SK-N-SH (cell line): ENCODE measurements at regions not wholly inside any gene's neighbourhood (a gene's known extent, or its start where the extent isn't known, plus 50 kb on each side); places are given as distances from the start of the nearest gene placed in this dataset.

ENCODE experiments used
- CTCF ChIA-PET: fragments of 300-600, 350-600 bp; formaldehyde crosslinking; extraction: SDS; loops from one replicate; lab custom pipeline; 2021; lab: Yijun Ruan, JAX
- POLR2A ChIA-PET: fragments of 350-600 bp; sonication (Branson Sonifier 250); formaldehyde crosslinking; extraction: SDS; loops from one replicate; lab custom pipeline; 2020; ENCODE audit warnings: antibody characterized with exemption, inconsistent platforms; lab: Yijun Ruan, JAX
- DNase-seq: peaks from one replicate; pipeline ENCODE4 v3.0.0; 2012
- H2AFZ ChIP-seq: fragments of 200-600 bp; sonication (generic); 2 replicates; pipeline ENCODE4 v1.8.1; 2016; ENCODE audit warnings: antibody characterized with exemption, mild to moderate bottlenecking, low read depth
- H3F3A ChIP-seq: fragments of 200-600 bp; sonication (generic); replicated peaks from 2 replicates; pipeline ENCODE3; 2016; ENCODE audit warnings: antibody characterized with exemption, mild to moderate bottlenecking; ENCODE audit not compliant: insufficient read depth
- H3K27ac ChIP-seq, 2 experiments: fragments of 200-500 bp in 1 of 2; fragments of 200-600 bp in 1 of 2; sonication (Bioruptor generic) in 1 of 2; sonication (generic), shearing (Covaris generic) in 1 of 2; 2 replicates each; pipeline versions ENCODE4 v1.5.1 to v1.6.1; 2014 to 2016; ENCODE audit warnings: low read depth in 2 of 2, inconsistent platforms in 1 of 2, low read length in 1 of 2, mild to moderate bottlenecking in 1 of 2, mixed read lengths in 1 of 2
- H3K27me3 ChIP-seq: fragments of 200-600 bp; sonication (generic), shearing (Covaris generic); 2 replicates; pipeline ENCODE4 v1.6.1; 2016; ENCODE audit warnings: mixed run types; ENCODE audit not compliant: insufficient read depth
- H3K36me3 ChIP-seq, 2 experiments: fragments of 200-500 bp in 1 of 2; fragments of 200-600 bp in 1 of 2; sonication (Bioruptor generic) in 1 of 2; sonication (generic) in 1 of 2; replicated peaks in 1 of 2; 2 replicates each; pipeline versions ENCODE3 to v1.5.1; 2014 to 2016; ENCODE audit warnings: low read length in 1 of 2, mild to moderate bottlenecking in 1 of 2; ENCODE audit not compliant: insufficient read depth in 2 of 2, control insufficient read depth in 1 of 2
- H3K4me1 ChIP-seq, 2 experiments: fragments of 200-500 bp in 1 of 2; fragments of 200-600 bp in 1 of 2; sonication (Bioruptor generic) in 1 of 2; sonication (generic), shearing (Covaris generic) in 1 of 2; 2 replicates each; pipeline versions ENCODE4 v1.5.1 to v1.6.1; 2014 to 2016; ENCODE audit warnings: low read depth in 1 of 2, low read length in 1 of 2, mixed run types in 1 of 2; ENCODE audit not compliant: insufficient read depth in 2 of 2, control insufficient read depth in 1 of 2
- H3K4me2 ChIP-seq: fragments of 200-600 bp; sonication (generic), shearing (Covaris generic); 2 replicates; pipeline ENCODE4 v1.6.1; 2017; ENCODE audit warnings: mixed run types
- H3K4me3 ChIP-seq, 2 experiments: fragments of 200-500 bp in 1 of 2; fragments of 200-600 bp in 1 of 2; sonication (Bioruptor generic) in 1 of 2; sonication (generic), shearing (Covaris generic) in 1 of 2; 2 replicates each; pipeline versions ENCODE4 v1.5.1 to v1.8.1; 2014 to 2016; ENCODE audit warnings: low read depth in 2 of 2, inconsistent platforms in 1 of 2, low read length in 1 of 2, mild to moderate bottlenecking in 1 of 2, mixed read lengths in 1 of 2, moderate library complexity in 1 of 2
- H3K79me2 ChIP-seq: fragments of 200-600 bp; sonication (generic); 2 replicates; pipeline ENCODE4 v1.8.1; 2017; ENCODE audit warnings: mild to moderate bottlenecking; ENCODE audit not compliant: insufficient read depth
- H3K9ac ChIP-seq: fragments of 200-600 bp; sonication (generic); 2 replicates; pipeline ENCODE4 v1.6.1; 2017; ENCODE audit warnings: mixed run types
- H3K9me2 ChIP-seq: fragments of 200-600 bp; sonication (generic); 2 replicates; pipeline ENCODE4 v1.6.1; 2017; ENCODE audit warnings: mixed run types
- H3K9me3 ChIP-seq: fragments of 200-600 bp; sonication (generic); 2 replicates; pipeline ENCODE4 v1.6.1; 2017; ENCODE audit warnings: mixed run types, mild to moderate bottlenecking, moderate library complexity
- H4K20me1 ChIP-seq: fragments of 200-600 bp; sonication (generic); 2 replicates; pipeline ENCODE4 v1.6.1; 2017; ENCODE audit warnings: mild to moderate bottlenecking, mixed run types; ENCODE audit not compliant: insufficient read depth
- CHD2 ChIP-seq: fragments of 150-350 bp; IDR thresholded peaks from 2 replicates; pipeline ENCODE4 v1.6.1; 2018; ENCODE audit warnings: low read length; ENCODE audit not compliant: partially characterized antibody
- ELF1 ChIP-seq: IDR thresholded peaks from 2 replicates; pipeline ENCODE4 v1.4.0; 2012
- EP300 ChIP-seq, 2 experiments: IDR thresholded peaks; 2 replicates each; pipeline versions ENCODE4 v1.4.0 to v1.6.1; 2012; ENCODE audit warnings: borderline replicate concordance in 1 of 2, low read depth in 1 of 2, low read length in 1 of 2
- FOSL2 ChIP-seq: IDR thresholded peaks from 2 replicates; pipeline ENCODE4 v1.4.0; 2012; ENCODE audit warnings: low read depth, mild to moderate bottlenecking, moderate library complexity, borderline replicate concordance
- FOXJ3 ChIP-seq: sonication (generic); formaldehyde crosslinking; IDR thresholded peaks from 2 replicates; pipeline ENCODE4 v1.5.1; 2020; ENCODE audit warnings: mild to moderate bottlenecking, missing genetic modification reagents
- GABPA ChIP-seq: IDR thresholded peaks from 2 replicates; pipeline ENCODE4 v1.4.0; 2012; ENCODE audit warnings: low read depth, mild to moderate bottlenecking
- JUND ChIP-seq: IDR thresholded peaks from 2 replicates; pipeline ENCODE4 v1.4.0; 2012
- MEF2A ChIP-seq: IDR thresholded peaks from 2 replicates; pipeline ENCODE4 v1.4.0; 2012; ENCODE audit warnings: low read depth, borderline replicate concordance
- NRF1 ChIP-seq: IDR thresholded peaks from 2 replicates; pipeline ENCODE4 v1.6.1; 2012; ENCODE audit warnings: low read depth, mild to moderate bottlenecking, low read length
- POLR2AphosphoS5 ChIP-seq: IDR thresholded peaks from 2 replicates; pipeline ENCODE4 v1.6.1; 2012; ENCODE audit warnings: low read depth, low read length
- RFX5 ChIP-seq: IDR thresholded peaks from 2 replicates; pipeline ENCODE4 v1.6.1; 2012; ENCODE audit warnings: mild to moderate bottlenecking, improper control_type of control experiment, low read length
- RXRA ChIP-seq: IDR thresholded peaks from 2 replicates; pipeline ENCODE4 v1.4.0; 2012; ENCODE audit warnings: low read depth, mild to moderate bottlenecking, borderline replicate concordance
- SIN3A ChIP-seq: IDR thresholded peaks from 2 replicates; pipeline ENCODE4 v1.6.1; 2012; ENCODE audit warnings: low read depth, mild to moderate bottlenecking, low read length, moderate library complexity, borderline replicate concordance
- SMC3 ChIP-seq: IDR thresholded peaks from 2 replicates; pipeline ENCODE4 v1.6.1; 2012; ENCODE audit warnings: low read depth, low read length, improper control_type of control experiment
- TAF1 ChIP-seq: IDR thresholded peaks from 2 replicates; pipeline ENCODE4 v1.6.1; 2012; ENCODE audit warnings: low read depth, mild to moderate bottlenecking, low read length, moderate library complexity, borderline replicate concordance
- TCF12 ChIP-seq: IDR thresholded peaks from 2 replicates; pipeline ENCODE4 v1.4.0; 2012
- YY1 ChIP-seq: IDR thresholded peaks from 2 replicates; pipeline ENCODE4 v1.4.0; 2012; ENCODE audit warnings: low read depth, mild to moderate bottlenecking
- WGBS: methylation state at CpG from one replicate; pipeline ENCODE4 v1.1.6; 2017; ENCODE audit warnings: low lambda C conversion rate; 5-methylcytosine and 5-hydroxymethylcytosine counted together
- TF ChIP-seq, protein P1 (sequence below): IDR thresholded peaks from 2 replicates; pipeline ENCODE4 v1.4.0; 2012; ENCODE audit warnings: low read depth, borderline replicate concordance
- TF ChIP-seq, protein P2 (sequence below): IDR thresholded peaks from 2 replicates; pipeline ENCODE4; 2012
- TF ChIP-seq, protein P3 (sequence below): IDR thresholded peaks from 2 replicates; pipeline ENCODE4 v1.4.0; 2012; ENCODE audit warnings: low read depth
- TF ChIP-seq, protein P4 (sequence below): fragments of 150-350 bp; IDR thresholded peaks from 2 replicates; pipeline ENCODE4 v1.6.1; 2017; ENCODE audit warnings: antibody characterized with exemption, low read length, low read depth, borderline replicate concordance
- TF ChIP-seq, protein P5 (sequence below): fragments of 150-350 bp; IDR thresholded peaks from 2 replicates; pipeline ENCODE4 v1.6.1; 2016; ENCODE audit warnings: mild to moderate bottlenecking, low read depth, low read length

DNA sequence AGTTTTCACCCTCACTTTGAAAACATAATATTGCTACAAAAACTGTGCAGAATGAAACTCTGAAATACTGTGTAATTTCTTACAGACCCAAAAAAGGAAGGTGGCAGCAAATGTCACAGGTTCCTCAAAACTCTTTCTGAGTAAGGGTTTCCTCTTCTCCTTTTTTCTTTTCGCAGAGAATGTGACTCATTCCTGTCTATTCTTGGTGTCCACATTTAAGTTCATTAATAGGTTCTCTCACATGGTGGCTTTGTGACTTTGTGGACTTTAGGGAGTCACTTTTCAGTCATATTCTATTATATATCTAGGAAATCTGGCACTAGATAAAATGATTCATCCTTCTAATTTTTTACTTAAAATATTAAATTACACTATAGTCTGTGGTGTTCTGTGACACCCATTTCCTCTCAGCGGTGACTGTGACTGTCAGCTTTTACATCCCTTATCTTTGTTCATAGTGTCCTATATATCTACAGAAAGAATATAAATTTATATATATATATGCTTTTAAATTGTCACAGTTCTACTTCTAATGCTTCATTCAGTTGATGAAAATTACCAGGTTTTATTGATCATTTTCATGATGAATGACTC lies 126.8 kb upstream of the HCRTR2 start:
- H2AFZ ChIP-seq, result no peak overlapping the region
- H3K36me3 ChIP-seq, result no peaks in the 10 kb centered on the region
- no peaks in the 10 kb centered on the region for H3F3A ChIP-seq
- H3K79me2 ChIP-seq, result no peaks in the 10 kb centered on the region
- H3K9me2 ChIP-seq, result no peaks in the 10 kb centered on the region
- H4K20me1 ChIP-seq, result no peaks in the 10 kb centered on the region
- TF ChIP-seq RXRA, result no peak
- TF ChIP-seq ELF1, result no peak
- no peak for TF ChIP-seq FOSL2
- TF ChIP-seq, protein P1, sequence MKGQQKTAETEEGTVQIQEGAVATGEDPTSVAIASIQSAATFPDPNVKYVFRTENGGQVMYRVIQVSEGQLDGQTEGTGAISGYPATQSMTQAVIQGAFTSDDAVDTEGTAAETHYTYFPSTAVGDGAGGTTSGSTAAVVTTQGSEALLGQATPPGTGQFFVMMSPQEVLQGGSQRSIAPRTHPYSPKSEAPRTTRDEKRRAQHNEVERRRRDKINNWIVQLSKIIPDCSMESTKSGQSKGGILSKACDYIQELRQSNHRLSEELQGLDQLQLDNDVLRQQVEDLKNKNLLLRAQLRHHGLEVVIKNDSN, result no peak
- TF ChIP-seq SMC3, result no peak
- no peak for TF ChIP-seq GABPA
- H3K27me3 ChIP-seq, result no peaks in the 10 kb centered on the region
- no peaks in the 10 kb centered on the region for H3K4me1 ChIP-seq
- H3K27ac ChIP-seq, result no peak overlapping the region
- no peaks in the 10 kb centered on the region for H3K9me3 ChIP-seq
- H3K4me2 ChIP-seq, result no peak overlapping the region
- POLR2A ChIA-PET, result no interaction called here
- no peak overlapping the region for H3K4me3 ChIP-seq
- CTCF ChIA-PET, result no interaction called here
- H3K9ac ChIP-seq, result no peak overlapping the region
- 6% methylated on average over 2 of the region's 2 CpGs for WGBS
- no peak for DNase-seq

DNA sequence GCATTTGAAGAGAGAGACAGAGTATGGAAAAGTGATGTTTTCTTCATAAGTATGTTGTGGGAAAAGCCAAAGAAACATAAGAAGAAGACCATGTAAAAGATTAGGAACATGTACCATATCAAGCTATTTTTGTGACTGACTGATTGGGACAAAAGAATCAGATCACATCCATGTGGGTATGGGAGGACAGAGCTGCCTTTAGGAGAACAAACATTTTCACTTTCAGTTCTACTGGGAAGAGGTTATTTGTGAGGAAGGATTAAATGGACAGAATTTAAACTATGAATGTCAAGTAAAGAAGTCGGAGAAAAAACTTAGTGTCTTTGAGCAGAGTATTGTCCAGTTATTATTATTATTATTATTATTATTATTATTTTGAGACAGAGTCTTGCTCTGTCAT lies 124.4 kb upstream of the HCRTR2 start:
- no peaks in the 10 kb centered on the region for H3K27me3 ChIP-seq
- H3K36me3 ChIP-seq, result no peaks in the 10 kb centered on the region
- H3K27ac ChIP-seq, result no peak overlapping the region
- no peaks in the 10 kb centered on the region for H3K79me2 ChIP-seq
- H4K20me1 ChIP-seq, result no peaks in the 10 kb centered on the region
- no peak overlapping the region for H3K9ac ChIP-seq
- POLR2A ChIA-PET, result no interaction called here
- CTCF ChIA-PET, result no interaction called here
- H2AFZ ChIP-seq, result no peak overlapping the region
- no peaks in the 10 kb centered on the region for H3F3A ChIP-seq
- no peaks in the 10 kb centered on the region for H3K9me2 ChIP-seq
- WGBS, result 5% methylated on average over 1 of the region's 1 CpG
- DNase-seq, result no peak
- TF ChIP-seq ELF1 (no peak), NRF1 (no peak), POLR2AphosphoS5 (no peak), YY1 (no peak), TAF1 (no peak), FOXJ3 (CRISPR knock-in tag) (no peak), TCF12 (no peak), MEF2A (no peak), SIN3A (no peak), EP300 (IDR thresholded peaks at IDR 0.05; ENCODE audit: borderline replicate concordance in 1 of 2, low read depth in 1 of 2, low read length in 1 of 2) (no peak), RFX5 (no peak), CHD2 (no peak), JUND (no peak)
- TF ChIP-seq, protein P2, sequence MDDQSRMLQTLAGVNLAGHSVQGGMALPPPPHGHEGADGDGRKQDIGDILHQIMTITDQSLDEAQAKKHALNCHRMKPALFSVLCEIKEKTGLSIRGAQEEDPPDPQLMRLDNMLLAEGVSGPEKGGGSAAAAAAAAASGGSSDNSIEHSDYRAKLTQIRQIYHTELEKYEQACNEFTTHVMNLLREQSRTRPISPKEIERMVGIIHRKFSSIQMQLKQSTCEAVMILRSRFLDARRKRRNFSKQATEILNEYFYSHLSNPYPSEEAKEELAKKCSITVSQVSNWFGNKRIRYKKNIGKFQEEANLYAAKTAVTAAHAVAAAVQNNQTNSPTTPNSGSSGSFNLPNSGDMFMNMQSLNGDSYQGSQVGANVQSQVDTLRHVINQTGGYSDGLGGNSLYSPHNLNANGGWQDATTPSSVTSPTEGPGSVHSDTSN, result no peak
- TF ChIP-seq, protein P3, sequence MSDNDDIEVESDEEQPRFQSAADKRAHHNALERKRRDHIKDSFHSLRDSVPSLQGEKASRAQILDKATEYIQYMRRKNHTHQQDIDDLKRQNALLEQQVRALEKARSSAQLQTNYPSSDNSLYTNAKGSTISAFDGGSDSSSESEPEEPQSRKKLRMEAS, result no peak
- TF ChIP-seq, protein P4, sequence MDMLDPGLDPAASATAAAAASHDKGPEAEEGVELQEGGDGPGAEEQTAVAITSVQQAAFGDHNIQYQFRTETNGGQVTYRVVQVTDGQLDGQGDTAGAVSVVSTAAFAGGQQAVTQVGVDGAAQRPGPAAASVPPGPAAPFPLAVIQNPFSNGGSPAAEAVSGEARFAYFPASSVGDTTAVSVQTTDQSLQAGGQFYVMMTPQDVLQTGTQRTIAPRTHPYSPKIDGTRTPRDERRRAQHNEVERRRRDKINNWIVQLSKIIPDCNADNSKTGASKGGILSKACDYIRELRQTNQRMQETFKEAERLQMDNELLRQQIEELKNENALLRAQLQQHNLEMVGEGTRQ, result no peak
- TF ChIP-seq, protein P5, sequence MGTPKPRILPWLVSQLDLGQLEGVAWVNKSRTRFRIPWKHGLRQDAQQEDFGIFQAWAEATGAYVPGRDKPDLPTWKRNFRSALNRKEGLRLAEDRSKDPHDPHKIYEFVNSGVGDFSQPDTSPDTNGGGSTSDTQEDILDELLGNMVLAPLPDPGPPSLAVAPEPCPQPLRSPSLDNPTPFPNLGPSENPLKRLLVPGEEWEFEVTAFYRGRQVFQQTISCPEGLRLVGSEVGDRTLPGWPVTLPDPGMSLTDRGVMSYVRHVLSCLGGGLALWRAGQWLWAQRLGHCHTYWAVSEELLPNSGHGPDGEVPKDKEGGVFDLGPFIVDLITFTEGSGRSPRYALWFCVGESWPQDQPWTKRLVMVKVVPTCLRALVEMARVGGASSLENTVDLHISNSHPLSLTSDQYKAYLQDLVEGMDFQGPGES, result no peak
- H3K4me1 ChIP-seq, result no peaks in the 10 kb centered on the region
- H3K9me3 ChIP-seq, result no peaks in the 10 kb centered on the region
- H3K4me2 ChIP-seq, result no peak overlapping the region
- no peak overlapping the region for H3K4me3 ChIP-seq
